ENCODE measurements at regions not wholly inside any gene's neighbourhood (a gene's known extent, or its start where the extent isn't known, plus 50 kb on each side); places are given as distances from the start of the nearest gene placed in this dataset.

GRCh38 chr5:20985754-20986153 is 997.8 kb upstream of the CDH18 start:
- no peak overlapping the region for H2BK120ac ChIP-seq (ENCODE audit: low read depth, low read length)
- no peak overlapping the region for H3K4me3 ChIP-seq (ENCODE audit: low read length)
- no peak for DNase-seq
- H3K36me3 ChIP-seq (ENCODE audit: control insufficient read depth, insufficient read depth, low read length): no peaks in the 10 kb centered on the region
- H2BK15ac ChIP-seq (replicated peaks; ENCODE audit: low read depth): no peak overlapping the region
- H4K5ac ChIP-seq (ENCODE audit: low read length): no peak overlapping the region
- no peak overlapping the region for H2BK5ac ChIP-seq (ENCODE audit: low read length)
- no peak overlapping the region for H3K9ac ChIP-seq (ENCODE audit: low read length)
- no peak overlapping the region for H3K18ac ChIP-seq (ENCODE audit: low read length)
- H3K79me1 ChIP-seq (ENCODE audit: low read length): no peaks in the 10 kb centered on the region
- no CpG with 5 or more reads among the region's 2 CpGs for WGBS (ENCODE audit: extremely low coverage, insufficient coverage, low lambda C conversion rate)
- H3K4ac ChIP-seq (ENCODE audit: low read depth, low read length): no peak overlapping the region
- H3K79me2 ChIP-seq (ENCODE audit: control insufficient read depth, insufficient read depth, low read length): no peaks in the 10 kb centered on the region
- no peak overlapping the region for H3K23ac ChIP-seq (ENCODE audit: low read length)
- H2AK5ac ChIP-seq (ENCODE audit: low read length): no peak overlapping the region
- H3K27ac ChIP-seq (ENCODE audit: low read depth, low read length): no peak overlapping the region
- H4K8ac ChIP-seq (ENCODE audit: low read depth, low read length): no peak overlapping the region
- no peak overlapping the region for H3K4me2 ChIP-seq (ENCODE audit: low read length)
- no peaks in the 10 kb centered on the region for H3K4me1 ChIP-seq (ENCODE audit: control insufficient read depth, low read depth, low read length)
- no peaks in the 10 kb centered on the region for H3K27me3 ChIP-seq (ENCODE audit: insufficient read depth, low read length, poor library complexity)
- no peak overlapping the region for H3K56ac ChIP-seq (ENCODE audit: low read length)

DNA sequence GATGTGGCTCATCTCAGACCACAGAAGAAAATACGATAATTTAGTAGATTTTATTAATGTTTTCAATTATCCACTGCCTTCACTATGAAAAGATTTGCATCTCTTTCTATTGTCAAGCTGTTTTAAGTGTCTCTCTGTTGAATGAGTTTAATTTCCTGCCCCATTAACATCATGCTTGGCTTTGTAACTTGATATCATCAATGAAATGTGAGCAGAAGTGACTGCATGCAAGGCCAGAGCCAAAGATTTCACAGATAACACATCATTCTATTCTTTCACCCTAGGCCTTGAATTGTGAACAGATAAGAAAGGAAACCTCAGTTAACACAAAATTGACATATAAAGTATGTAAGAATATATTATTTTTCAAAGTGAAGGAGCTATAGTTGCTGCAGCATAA is 986.4 kb upstream of the CDH18 start:
- H3K27ac ChIP-seq (ENCODE audit: low read depth, low read length): no peak overlapping the region
- no peak overlapping the region for H2AK5ac ChIP-seq (ENCODE audit: low read length)
- no peaks in the 10 kb centered on the region for H3K27me3 ChIP-seq (ENCODE audit: insufficient read depth, low read length, poor library complexity)
- H3K56ac ChIP-seq (ENCODE audit: low read length): no peak overlapping the region
- no peak overlapping the region for H3K23ac ChIP-seq (ENCODE audit: low read length)
- no peak overlapping the region for H3K4ac ChIP-seq (ENCODE audit: low read depth, low read length)
- no peak overlapping the region for H3K4me3 ChIP-seq (ENCODE audit: low read length)
- H3K4me1 ChIP-seq (ENCODE audit: control insufficient read depth, low read depth, low read length): peaks cover 2% of the 10 kb centered on the region
- DNase-seq: peak; percentile 74
- H2BK5ac ChIP-seq (ENCODE audit: low read length): no peak overlapping the region
- H3K9ac ChIP-seq (ENCODE audit: low read length): no peak overlapping the region
- no peak overlapping the region for H2BK15ac ChIP-seq (replicated peaks; ENCODE audit: low read depth)
- H3K36me3 ChIP-seq (ENCODE audit: control insufficient read depth, insufficient read depth, low read length): no peaks in the 10 kb centered on the region
- no CpG with 5 or more reads among the region's 1 CpG for WGBS (ENCODE audit: extremely low coverage, insufficient coverage, low lambda C conversion rate)
- H2BK120ac ChIP-seq (ENCODE audit: low read depth, low read length): no peak overlapping the region
- H3K4me2 ChIP-seq (ENCODE audit: low read length): no peak overlapping the region
- H3K18ac ChIP-seq (ENCODE audit: low read length): no peak overlapping the region
- no peaks in the 10 kb centered on the region for H3K79me1 ChIP-seq (ENCODE audit: low read length)
- H3K79me2 ChIP-seq (ENCODE audit: control insufficient read depth, insufficient read depth, low read length): no peaks in the 10 kb centered on the region
- no peak overlapping the region for H4K5ac ChIP-seq (ENCODE audit: low read length)
- H4K8ac ChIP-seq (ENCODE audit: low read depth, low read length): no peak overlapping the region

GRCh38 chr5:20972419-20972925 is 984.5 kb upstream of the CDH18 start:
- Histone ChIP-seq H3K4me1 (ENCODE audit: control insufficient read depth, low read depth, low read length) (peaks cover 2% of the 10 kb centered on the region), H3K79me2 (ENCODE audit: control insufficient read depth, insufficient read depth, low read length) (no peaks in the 10 kb centered on the region), H4K5ac (ENCODE audit: low read length) (no peak overlapping the region), H3K36me3 (ENCODE audit: control insufficient read depth, insufficient read depth, low read length) (no peaks in the 10 kb centered on the region), H3K18ac (ENCODE audit: low read length) (no peak overlapping the region), H3K27me3 (ENCODE audit: insufficient read depth, low read length, poor library complexity) (no peaks in the 10 kb centered on the region), H3K27ac (ENCODE audit: low read depth, low read length) (no peak overlapping the region), H2AK5ac (ENCODE audit: low read length) (no peak overlapping the region), H3K4me2 (ENCODE audit: low read length) (no peak overlapping the region), H3K79me1 (ENCODE audit: low read length) (no peaks in the 10 kb centered on the region), H2BK5ac (ENCODE audit: low read length) (peak overlapping the region; percentile 47), H4K8ac (ENCODE audit: low read depth, low read length) (no peak overlapping the region), H3K4me3 (ENCODE audit: low read length) (no peak overlapping the region), H2BK120ac (ENCODE audit: low read depth, low read length) (peak overlapping the region; percentile 76), H3K9ac (ENCODE audit: low read length) (peak overlapping the region; percentile 20), H3K23ac (ENCODE audit: low read length) (no peak overlapping the region), H2BK15ac (replicated peaks; ENCODE audit: low read depth) (no peak overlapping the region), H3K4ac (ENCODE audit: low read depth, low read length) (no peak overlapping the region), H3K56ac (ENCODE audit: low read length) (peak overlapping the region; percentile 54)
- WGBS (ENCODE audit: extremely low coverage, insufficient coverage, low lambda C conversion rate): no CpG with 5 or more reads among the region's 7 CpGs
- peak; percentile 83 for DNase-seq

- Histone ChIP-seq H3K9ac (ENCODE audit: low read length) (no peak overlapping the region), H3K4me1 (ENCODE audit: control insufficient read depth, low read depth, low read length) (no peaks in the 10 kb centered on the region), H2BK5ac (ENCODE audit: low read length) (no peak overlapping the region), H3K27me3 (ENCODE audit: insufficient read depth, low read length, poor library complexity) (no peaks in the 10 kb centered on the region), H3K56ac (ENCODE audit: low read length) (no peak overlapping the region), H4K8ac (ENCODE audit: low read depth, low read length) (no peak overlapping the region), H2BK120ac (ENCODE audit: low read depth, low read length) (no peak overlapping the region), H2BK15ac (replicated peaks; ENCODE audit: low read depth) (no peak overlapping the region), H2AK5ac (ENCODE audit: low read length) (no peak overlapping the region), H3K4ac (ENCODE audit: low read depth, low read length) (no peak overlapping the region), H3K23ac (ENCODE audit: low read length) (no peak overlapping the region), H3K79me1 (ENCODE audit: low read length) (no peaks in the 10 kb centered on the region), H3K36me3 (ENCODE audit: control insufficient read depth, insufficient read depth, low read length) (no peaks in the 10 kb centered on the region), H3K18ac (ENCODE audit: low read length) (no peak overlapping the region), H3K27ac (ENCODE audit: low read depth, low read length) (no peak overlapping the region), H3K4me2 (ENCODE audit: low read length) (no peak overlapping the region), H3K4me3 (ENCODE audit: low read length) (no peak overlapping the region), H4K5ac (ENCODE audit: low read length) (no peak overlapping the region), H3K79me2 (ENCODE audit: control insufficient read depth, insufficient read depth, low read length) (no peaks in the 10 kb centered on the region)
- peak; percentile 6 for DNase-seq
- no CpG with 5 or more reads among the region's 1 CpG for WGBS (ENCODE audit: extremely low coverage, insufficient coverage, low lambda C conversion rate)
These were observed 971.3 kb upstream of the CDH18 start for GRCh38 chr5:20959347-20959746.

DNA sequence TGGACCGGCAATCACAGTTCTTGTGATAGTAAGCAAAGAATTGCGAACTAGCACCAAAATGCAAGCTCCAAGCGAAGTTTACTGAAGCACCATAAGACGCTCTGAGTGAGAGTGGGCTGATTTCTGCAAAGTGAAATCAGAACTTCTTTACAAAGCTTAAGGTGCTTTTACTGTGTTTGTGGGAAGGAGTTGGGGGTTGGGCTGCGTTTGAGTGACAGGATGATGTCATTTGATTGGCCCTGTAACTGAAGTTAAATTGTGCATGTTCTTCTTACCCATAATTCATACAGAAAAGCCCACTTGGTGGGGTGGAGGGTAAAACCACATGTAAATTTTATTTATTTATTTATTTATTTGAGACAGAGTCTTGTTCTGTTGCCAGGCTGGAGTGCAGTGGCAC is 970.6 kb upstream of the CDH18 start:
- H2BK15ac ChIP-seq (replicated peaks; ENCODE audit: low read depth): no peak overlapping the region
- no peak overlapping the region for H3K4me3 ChIP-seq (ENCODE audit: low read length)
- no peak overlapping the region for H4K5ac ChIP-seq (ENCODE audit: low read length)
- H3K27me3 ChIP-seq (ENCODE audit: insufficient read depth, low read length, poor library complexity): no peaks in the 10 kb centered on the region
- no peak for DNase-seq
- no peak overlapping the region for H3K56ac ChIP-seq (ENCODE audit: low read length)
- no peak overlapping the region for H3K18ac ChIP-seq (ENCODE audit: low read length)
- no peak overlapping the region for H2BK120ac ChIP-seq (ENCODE audit: low read depth, low read length)
- no CpG with 5 or more reads among the region's 5 CpGs for WGBS (ENCODE audit: extremely low coverage, insufficient coverage, low lambda C conversion rate)
- no peaks in the 10 kb centered on the region for H3K4me1 ChIP-seq (ENCODE audit: control insufficient read depth, low read depth, low read length)
- H3K4ac ChIP-seq (ENCODE audit: low read depth, low read length): no peak overlapping the region
- no peaks in the 10 kb centered on the region for H3K36me3 ChIP-seq (ENCODE audit: control insufficient read depth, insufficient read depth, low read length)
- H3K4me2 ChIP-seq (ENCODE audit: low read length): no peak overlapping the region
- no peak overlapping the region for H2BK5ac ChIP-seq (ENCODE audit: low read length)
- H3K79me2 ChIP-seq (ENCODE audit: control insufficient read depth, insufficient read depth, low read length): no peaks in the 10 kb centered on the region
- H3K9ac ChIP-seq (ENCODE audit: low read length): no peak overlapping the region
- H4K8ac ChIP-seq (ENCODE audit: low read depth, low read length): no peak overlapping the region
- no peaks in the 10 kb centered on the region for H3K79me1 ChIP-seq (ENCODE audit: low read length)
- H3K27ac ChIP-seq (ENCODE audit: low read depth, low read length): no peak overlapping the region
- no peak overlapping the region for H2AK5ac ChIP-seq (ENCODE audit: low read length)
- no peak overlapping the region for H3K23ac ChIP-seq (ENCODE audit: low read length)

DNA sequence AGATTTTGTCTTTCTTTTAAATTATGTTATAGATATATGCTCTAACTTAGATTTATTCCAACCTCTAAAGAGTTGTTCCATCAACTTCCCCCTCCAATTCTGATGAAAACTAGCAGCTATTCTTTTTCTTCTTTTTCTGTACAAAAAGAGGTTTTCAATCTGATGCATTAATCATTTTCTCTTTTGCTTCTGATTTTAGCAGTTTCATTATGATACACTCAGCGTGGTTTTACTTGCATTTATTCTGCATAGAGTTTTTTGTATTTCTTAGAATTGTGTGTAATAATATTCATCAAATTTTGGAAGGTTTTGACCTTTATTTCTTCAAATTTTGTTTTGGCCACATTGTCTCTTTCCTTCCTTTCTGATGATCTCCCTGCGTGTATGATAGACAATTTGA is 968.1 kb upstream of the CDH18 start:
- no peaks in the 10 kb centered on the region for H3K79me2 ChIP-seq (ENCODE audit: control insufficient read depth, insufficient read depth, low read length)
- H2BK120ac ChIP-seq (ENCODE audit: low read depth, low read length): no peak overlapping the region
- no peaks in the 10 kb centered on the region for H3K79me1 ChIP-seq (ENCODE audit: low read length)
- H3K27ac ChIP-seq (ENCODE audit: low read depth, low read length): no peak overlapping the region
- H3K4me1 ChIP-seq (ENCODE audit: control insufficient read depth, low read depth, low read length): no peaks in the 10 kb centered on the region
- DNase-seq: no peak
- H4K5ac ChIP-seq (ENCODE audit: low read length): no peak overlapping the region
- H3K4me3 ChIP-seq (ENCODE audit: low read length): no peak overlapping the region
- no peak overlapping the region for H3K4me2 ChIP-seq (ENCODE audit: low read length)
- no peak overlapping the region for H2BK15ac ChIP-seq (replicated peaks; ENCODE audit: low read depth)
- no peak overlapping the region for H3K56ac ChIP-seq (ENCODE audit: low read length)
- H3K18ac ChIP-seq (ENCODE audit: low read length): no peak overlapping the region
- no peak overlapping the region for H3K9ac ChIP-seq (ENCODE audit: low read length)
- H3K36me3 ChIP-seq (ENCODE audit: control insufficient read depth, insufficient read depth, low read length): no peaks in the 10 kb centered on the region
- H3K27me3 ChIP-seq (ENCODE audit: insufficient read depth, low read length, poor library complexity): no peaks in the 10 kb centered on the region
- no CpG with 5 or more reads among the region's 2 CpGs for WGBS (ENCODE audit: extremely low coverage, insufficient coverage, low lambda C conversion rate)
- no peak overlapping the region for H3K4ac ChIP-seq (ENCODE audit: low read depth, low read length)
- no peak overlapping the region for H2AK5ac ChIP-seq (ENCODE audit: low read length)
- H2BK5ac ChIP-seq (ENCODE audit: low read length): no peak overlapping the region
- no peak overlapping the region for H4K8ac ChIP-seq (ENCODE audit: low read depth, low read length)
- no peak overlapping the region for H3K23ac ChIP-seq (ENCODE audit: low read length)

Data from mesendoderm (in vitro differentiated cells).